GM20431 (cell line): ENCODE measurements at regions not wholly inside any gene's neighbourhood (a gene's known extent, or its start where the extent isn't known, plus 50 kb on each side); places are given as distances from the start of the nearest gene placed in this dataset.

Experiments
- in situ Hi-C: fragments of 300-500 bp; cut with MseI, MboI; formaldehyde crosslinking; loops from one replicate; pipeline ENCODE4 v1.15.0; 2020; ENCODE audit warnings: low sequenced_read_pairs; ENCODE audit not compliant: unreplicated experiment

DNA sequence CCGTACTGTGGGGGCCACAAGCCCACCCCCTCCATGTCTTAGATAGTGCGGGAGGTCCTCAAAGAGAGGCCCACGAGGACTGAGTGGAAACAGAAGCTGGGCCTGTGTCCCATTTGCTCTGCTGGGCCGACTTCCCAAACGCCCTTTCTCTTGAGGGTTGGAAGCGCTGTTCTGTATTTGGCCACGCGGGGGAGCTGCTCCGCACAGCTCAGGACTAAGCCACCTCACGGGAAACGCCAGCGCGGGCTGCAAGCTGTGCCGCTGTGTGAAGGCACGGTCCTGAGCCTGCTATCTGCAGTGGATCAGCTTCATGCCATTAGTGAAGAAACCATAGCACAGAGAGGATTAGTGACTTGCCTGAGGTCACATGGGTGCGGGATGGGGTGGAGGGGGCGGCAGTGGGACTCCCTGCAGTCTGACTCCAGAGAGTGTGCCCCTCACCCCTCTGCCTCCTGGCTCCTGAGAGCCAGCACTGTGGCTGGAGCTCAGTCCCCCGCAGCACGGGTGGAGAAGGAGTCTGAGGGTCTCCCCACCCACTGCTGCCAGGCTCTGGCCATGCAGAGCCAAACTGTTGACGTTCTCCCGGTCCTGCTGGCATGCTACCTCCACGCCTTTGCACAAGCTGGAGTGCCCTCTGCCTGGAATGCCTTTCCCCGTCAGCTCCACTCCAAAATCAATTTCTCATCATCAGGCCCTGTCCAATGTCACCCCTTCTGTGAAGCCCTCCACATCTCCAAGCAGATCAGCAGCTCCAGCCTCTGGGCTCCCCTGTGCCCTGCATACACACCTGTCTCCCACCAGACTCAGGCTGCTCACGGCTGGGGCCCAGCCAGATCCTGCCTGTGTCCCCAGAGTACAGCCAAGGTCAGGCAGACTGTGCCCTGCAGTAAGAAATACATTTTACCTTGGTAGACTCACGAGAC lies 51.5 kb upstream of the LRRC32 start:
- in situ Hi-C loops: no loop called here

DNA sequence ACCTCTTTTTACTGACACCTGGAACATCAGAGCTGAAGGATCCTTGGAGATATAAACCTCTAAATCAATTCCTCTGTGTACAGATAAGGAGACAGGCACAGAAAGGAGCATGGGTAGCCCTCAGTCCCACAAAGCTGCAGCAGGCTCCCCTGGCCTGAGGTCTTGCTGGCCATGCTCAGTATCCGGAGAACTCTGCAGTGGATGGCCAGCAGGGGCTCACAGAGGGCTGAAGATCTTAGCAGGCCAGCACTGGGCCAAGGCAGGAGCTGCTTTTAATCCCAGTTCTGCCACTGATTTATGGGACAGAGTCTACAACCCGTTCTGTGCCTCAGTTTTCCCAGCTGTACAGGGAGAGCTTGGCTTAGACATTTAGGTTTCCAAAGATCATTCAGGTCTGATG lies 52.6 kb upstream of the LRRC32 start:
- in situ Hi-C loops: no loop called here

- in situ Hi-C loops: no loop called here
Observed at GRCh38 chr11:76723548-76723947, 53.0 kb upstream of the LRRC32 start.

DNA sequence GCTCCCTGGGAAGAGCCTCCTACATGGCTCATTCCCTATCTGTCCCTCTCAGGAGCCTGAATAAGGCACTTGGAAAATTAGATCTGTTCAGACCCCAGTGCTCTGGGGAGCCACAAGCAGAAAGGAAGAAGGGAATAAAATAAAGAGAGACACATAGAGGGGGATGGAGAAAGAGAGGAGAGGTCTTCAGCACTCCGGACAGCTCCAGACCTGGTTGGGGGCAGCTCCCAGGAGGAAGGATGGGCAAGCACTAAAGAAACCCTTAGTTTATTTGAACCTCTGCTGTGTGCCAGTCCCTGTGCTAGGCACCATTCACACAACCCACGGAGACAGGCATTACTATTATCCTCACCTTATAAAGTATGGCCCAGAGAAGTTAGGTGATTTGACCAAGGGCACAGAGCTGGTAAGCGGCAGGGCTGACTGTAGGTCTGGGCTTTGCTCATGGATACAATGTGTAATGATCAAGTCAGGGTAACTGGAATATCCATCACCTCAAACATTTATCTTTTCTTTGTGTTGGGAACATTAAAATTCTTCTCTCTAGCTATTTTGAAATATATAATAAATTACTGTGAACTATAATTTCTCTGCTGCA lies 53.7 kb upstream of the LRRC32 start:
- in situ Hi-C loops: no loop called here

DNA sequence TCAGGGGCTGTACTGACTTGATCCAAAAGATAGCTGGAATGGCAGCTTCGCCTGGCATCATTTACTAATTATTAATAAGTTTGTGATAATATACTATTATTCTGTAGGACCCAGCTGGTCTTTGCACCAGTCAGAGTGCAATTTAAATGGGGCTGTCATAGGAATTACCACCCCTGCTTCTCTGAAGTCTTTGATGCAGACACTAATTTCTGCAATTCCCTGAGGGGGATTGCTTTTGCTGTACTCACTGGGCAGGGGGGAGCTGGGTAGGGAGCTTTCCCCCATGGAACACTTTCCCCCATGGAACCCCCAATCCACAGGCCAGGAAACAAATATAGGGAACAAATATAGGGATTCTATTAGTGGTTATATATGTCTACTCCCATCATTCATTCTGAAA lies 54.9 kb upstream of the TSKU start:
- in situ Hi-C loops: no loop called here

- in situ Hi-C loops: no loop called here
Observed at GRCh38 chr11:76728778-76729177, 54.4 kb upstream of the TSKU start.

DNA sequence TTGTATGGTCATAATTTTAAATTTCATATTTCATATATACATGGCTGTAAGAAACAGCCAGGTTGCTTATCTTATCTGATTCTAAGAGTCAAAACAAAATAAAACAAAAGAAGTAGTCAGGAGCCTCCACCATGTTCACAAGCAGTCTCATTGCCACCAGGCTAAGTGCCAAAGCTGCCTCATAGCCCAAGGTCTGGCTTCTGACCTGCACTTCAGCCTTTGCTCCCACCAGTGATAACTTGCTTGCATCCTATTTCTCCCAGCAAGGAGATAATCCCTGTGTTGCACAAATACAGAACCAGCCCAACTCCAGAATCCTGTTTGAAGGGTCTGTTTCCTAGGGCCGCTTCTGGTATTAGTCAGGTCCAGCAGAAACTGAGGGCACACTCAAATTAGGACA lies 53.9 kb upstream of the TSKU start:
- in situ Hi-C loops: no loop called here

DNA sequence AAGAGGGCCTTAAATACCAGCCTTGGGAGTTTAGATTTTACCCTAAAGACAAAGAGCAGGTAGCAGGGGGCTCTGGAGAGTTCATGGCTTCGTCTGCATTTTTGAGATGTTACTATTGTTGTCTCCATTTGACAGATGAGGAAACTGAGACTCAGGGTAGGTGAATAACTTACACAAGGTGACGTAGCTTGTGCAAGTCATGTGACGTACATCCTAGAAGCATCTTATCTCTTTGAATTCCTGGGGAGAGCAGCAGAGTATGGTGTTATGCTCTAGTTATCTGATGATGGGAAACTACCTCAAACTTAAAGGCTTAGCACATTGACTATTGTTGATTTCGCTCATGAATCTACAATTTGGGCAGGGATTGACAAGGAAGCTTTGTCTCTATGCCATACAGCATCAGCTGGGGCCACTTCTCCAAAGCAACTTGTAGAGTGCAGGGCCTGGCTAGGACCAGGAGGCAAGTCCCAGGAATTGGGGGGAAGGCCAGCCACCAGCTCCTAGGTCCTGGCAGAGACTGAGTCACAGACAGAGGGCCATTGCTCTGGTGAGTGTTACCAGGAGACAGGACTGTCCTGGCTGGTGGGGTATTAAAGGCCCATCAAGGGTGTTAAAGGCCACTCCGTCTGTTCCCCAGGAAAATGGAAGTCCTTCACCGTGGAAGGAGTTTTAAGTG lies 52.1 kb upstream of the TSKU start:
- in situ Hi-C loops: loop anchor here (10.0 kb wide), 1 partner anchor 64 kb away; no protein-coding TSS in a partner anchor

DNA sequence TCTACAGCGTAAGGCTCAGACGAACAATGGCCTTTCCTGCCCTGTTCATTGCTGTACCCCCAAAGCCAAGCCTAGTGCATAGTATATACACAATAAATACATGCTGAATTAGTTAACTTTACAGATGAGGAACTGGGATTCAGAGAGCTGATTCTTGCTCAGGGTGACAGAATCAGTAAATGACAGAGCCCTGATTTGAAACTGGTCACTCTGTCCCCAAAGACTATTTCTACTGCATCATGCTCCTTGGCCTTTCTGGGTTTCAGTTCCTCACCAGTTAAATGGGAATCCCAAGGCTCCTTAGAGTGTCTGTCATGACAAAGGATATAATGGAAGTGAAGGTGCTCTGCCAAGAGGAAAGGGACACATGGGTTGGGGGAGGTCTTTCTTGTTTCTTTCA lies 50.5 kb upstream of the TSKU start:
- in situ Hi-C loops: loop anchor here (10.0 kb wide), 1 partner anchor 62 kb away; no protein-coding TSS in a partner anchor
